ENCODE measurements at regions not wholly inside any gene's neighbourhood (a gene's known extent, or its start where the extent isn't known, plus 50 kb on each side); places are given as distances from the start of the nearest gene placed in this dataset.
"Not testable (repeated sequence)": the region's sequence is repeated elsewhere in the genome, so short reads cannot be mapped to it uniquely, and the experiment has no call there.

DNA sequence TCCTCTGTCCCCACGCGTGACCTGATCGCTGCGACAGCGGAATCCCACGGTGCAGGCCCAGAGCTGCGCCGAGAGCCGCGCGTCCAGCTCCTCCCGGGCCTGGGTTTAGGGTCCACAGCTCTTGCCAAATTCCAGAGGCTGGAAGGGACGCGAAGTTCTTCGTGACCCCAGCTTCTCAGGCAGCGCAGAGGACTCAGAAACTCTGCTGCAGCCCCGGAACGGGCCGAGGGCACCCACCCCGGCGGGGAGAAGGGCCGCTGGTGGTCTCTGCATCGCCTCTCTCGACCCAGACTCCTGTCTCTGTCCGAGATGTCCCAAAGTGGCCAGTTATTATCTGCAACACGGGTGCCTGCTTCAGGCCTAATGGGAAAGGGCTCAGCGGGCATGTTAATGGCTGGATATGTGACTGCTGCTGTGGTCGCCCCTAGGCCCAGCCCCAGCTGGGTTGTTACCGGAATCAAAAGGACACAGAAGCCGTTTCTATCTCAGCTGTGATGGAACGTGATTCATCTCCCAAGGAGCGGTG, 236.4 kb downstream of the VRK1 start:
- no peak for DNase-seq

DNA sequence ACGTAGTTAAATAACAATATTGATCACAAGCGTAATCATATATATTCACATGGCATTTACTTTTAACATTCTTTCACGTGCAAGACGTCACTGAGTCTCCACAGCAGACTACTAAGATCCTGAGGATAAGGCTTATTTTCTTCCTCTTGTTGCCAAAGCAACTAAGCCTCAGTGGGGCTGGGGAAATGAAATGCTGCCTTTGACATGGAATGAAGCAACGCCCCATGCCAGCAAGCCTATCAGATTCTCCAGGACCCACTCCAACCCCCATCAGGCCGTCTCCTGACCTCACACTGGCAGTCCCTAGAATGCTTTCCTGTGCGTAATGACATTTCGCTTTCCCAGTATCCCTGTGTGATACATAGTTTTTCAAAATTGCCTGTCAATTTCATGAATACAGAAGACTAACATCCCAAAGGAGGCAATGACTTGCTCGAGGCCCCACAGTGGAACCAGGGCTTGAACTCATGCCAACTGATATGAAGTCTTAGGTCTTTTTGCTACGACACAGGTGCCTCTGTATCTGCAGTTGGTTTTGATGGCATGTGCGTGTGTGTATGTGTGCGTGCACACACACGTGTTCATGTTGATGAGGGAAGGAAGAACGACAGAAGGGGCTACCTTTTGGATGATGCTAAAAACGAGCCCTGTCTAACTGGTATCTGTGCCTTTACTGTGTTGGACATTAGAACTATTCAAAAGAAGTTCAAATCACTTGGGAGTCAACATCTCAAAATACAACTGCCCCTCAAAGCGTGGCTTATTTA, 239.1 kb downstream of the VRK1 start:
- no peak for DNase-seq

DNA sequence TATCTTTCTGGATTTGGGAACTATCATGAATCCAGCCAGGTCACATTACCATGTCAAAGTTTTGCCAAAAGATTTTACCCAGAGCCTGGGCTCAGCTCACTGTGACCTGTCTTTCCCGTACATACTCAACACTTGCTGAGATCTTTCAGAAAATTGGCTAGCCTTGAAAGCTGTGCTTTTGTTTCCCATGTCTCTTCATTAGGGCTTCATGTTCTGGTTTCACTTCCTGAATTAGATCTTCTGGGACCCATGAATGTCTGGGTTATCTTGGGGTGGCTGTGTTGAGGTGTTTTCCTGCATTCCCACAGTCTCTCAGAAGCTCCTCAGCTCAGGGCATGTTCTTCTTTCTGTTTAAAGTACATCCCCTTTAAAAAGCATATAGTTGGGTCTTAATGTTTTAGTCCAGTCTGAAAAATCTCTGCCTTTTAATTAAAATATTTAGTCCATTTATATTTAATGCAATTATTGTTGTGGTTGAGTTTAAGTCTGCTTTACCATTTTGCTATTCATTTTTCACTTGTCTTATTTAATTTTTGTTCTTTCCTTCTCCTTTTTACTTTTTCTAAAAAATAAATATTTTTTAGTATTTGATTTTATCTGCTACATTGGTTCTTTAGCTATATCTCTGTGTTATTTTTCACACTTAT, 242.7 kb downstream of the VRK1 start:
- no peak for DNase-seq

DNA sequence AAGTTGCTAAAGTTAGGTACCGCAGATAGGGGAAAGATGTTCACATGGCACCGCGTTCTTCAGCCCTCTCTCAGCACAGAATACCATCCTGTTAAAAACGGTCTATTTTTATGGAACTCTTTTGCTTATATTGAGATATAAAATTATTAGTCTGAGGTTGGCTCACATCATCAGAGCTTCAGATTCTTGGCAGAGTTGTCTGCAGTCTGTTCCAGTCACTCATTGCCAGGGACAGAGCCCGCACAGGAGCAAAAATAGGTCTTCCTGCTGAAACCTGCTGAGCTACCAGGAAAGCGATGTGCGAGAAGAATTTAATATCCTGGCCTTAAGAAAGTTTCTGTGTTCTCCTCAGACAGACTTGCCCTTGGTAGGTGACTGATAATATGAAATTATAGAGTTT, 249.8 kb downstream of the VRK1 start:
- DNase-seq = no peak

DNA sequence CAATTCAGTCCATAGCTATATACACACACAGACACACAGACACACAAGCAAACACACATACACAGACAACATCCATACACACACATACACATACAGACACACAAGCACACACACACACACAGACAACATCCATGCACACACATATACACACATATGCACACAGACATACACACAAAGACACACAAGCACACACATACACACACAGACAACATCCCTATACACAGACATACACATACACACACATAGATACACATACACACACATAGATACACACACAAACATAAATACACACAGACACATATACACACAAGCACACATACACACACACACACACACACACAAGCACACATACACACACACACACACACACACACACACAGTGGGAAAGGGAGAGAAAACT, 254.8 kb downstream of the VRK1 start:
- no peak for DNase-seq

DNA sequence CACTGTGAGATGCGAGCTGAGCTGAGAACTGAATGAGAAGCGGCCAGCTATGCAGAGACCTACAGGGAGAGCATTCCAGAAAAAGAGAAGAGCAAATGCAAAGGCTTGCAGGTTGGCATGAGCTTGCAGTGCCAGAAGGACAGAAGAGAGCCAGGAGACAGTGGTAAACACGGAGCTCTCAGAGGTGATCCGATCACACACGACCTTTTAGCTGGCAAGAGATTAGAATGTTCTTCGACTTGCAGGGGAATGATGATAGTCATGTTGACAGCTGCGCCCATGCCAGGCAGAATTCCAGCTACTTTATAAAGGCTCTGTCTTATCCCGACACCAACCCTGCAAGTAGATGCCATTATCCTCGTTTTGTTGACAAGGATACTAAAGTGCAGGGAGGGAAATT, 256.8 kb downstream of the VRK1 start:
- no peak for DNase-seq

DNA sequence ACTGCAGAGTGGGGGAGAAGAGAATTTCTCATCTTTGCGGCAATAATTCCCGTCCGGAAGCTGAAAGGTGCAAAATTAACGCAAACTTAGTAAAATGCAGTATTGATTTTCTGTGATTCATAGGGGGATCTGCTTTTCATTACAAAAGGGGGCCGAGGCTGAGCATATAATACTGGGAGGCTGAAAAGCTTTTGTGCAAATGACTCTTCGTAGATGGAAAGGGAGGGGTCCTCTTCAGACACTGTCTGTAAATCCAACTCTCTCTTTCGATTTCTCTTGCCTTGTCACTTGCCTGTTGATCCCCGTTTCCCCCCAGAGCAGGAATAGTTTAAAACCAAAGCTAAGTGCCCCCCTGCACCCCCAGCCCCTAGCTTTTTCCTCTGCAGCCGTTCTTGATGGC, 258.2 kb downstream of the VRK1 start:
- DNase-seq = no peak

DNA sequence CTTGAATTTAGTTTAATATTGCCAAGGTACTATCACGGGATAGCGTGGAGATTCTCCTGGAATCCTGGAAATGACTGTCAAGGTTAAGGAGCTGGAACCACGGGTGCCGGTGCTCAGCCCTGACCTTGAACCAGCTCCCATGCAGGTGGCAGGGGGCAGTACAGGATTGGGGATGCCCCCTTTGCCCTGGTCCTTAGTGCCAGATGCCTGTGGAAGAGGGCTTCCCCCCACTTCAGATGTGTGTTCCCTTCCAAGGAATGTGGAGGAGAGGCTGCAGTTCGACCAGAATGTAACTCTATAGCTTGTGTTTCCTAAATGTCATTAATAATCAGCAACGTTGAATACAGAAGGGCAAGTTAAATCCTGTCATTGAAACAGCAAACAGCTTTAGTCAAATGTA, 258.9 kb downstream of the VRK1 start:
- peak; percentile 11 for DNase-seq

DNA sequence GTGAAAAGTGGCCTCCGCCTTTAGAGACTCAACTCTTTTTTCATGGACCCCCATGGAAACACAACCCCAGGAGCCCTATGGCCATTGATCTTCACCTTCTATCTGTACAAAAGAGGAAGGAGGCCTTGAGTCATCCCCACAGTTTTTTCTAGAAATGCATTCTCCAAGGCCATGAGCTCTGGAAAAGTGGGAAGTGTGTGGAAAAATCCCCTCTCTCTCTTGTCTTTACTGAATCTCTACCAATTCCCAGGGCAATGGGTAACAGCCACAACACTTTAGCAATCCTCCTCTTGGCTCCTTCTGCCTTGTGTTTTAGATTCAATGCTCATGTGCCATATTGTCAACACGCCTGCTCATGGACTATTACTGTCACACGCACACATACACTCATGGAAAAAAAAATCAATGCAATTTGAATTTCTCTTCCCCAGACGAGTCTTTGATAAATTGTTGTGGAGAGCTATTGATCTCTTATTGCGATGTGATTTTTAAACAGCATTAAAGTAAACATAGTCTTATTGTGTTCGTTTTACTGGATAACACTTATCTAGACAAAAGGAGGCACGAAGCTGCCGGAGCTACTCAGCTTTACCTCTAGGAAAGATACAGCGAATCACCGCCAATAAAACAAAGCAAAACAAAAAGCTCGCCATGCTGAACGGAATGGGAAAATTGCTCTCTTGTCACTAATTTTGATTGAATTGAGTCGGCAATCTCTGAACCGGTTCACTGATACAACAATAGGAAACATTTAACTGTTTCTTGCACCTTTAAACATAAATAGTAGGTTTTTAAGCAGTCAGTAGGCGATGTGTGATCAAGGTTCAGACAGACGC, 260.3 kb downstream of the VRK1 start:
- no peak for DNase-seq

DNA sequence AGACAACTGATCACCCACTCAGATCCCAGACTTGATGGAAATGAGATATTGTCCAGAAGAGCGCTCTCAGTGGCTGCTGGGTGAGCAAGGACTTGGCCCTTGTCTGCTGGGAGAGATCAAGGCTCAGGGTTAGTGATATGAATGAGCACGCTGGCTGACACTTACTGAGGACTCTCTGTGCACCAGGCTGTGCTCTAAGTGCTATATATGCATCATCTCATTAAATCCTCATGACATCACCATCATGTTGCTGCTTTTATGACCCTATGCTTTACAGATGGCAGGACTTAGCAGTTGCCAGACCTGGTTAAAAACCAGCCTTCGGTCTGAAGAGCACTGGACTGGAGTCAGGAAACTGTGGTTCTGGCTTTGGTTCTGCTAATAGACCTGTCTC, 260.9 kb downstream of the VRK1 start:
- DNase-seq = no peak

DNA sequence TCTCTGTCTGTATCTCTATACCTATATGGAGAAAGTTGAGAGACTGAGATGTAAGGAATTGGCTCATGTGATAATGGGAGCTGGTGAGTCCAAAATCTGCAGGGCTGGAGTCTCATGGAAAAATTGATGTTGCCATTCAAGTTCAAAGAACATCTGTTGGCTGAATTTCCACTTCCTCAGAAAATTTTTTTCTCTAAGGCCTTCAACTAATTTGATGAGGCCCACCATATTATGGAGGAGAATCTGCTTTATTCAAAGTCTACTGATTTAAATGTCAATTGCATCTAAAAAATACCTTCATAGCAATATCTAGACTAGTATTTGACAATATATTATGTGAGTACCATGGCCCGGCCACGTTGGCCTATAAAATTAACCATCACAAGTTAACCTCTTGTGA, 261.4 kb downstream of the VRK1 start:
- no peak for DNase-seq

DNA sequence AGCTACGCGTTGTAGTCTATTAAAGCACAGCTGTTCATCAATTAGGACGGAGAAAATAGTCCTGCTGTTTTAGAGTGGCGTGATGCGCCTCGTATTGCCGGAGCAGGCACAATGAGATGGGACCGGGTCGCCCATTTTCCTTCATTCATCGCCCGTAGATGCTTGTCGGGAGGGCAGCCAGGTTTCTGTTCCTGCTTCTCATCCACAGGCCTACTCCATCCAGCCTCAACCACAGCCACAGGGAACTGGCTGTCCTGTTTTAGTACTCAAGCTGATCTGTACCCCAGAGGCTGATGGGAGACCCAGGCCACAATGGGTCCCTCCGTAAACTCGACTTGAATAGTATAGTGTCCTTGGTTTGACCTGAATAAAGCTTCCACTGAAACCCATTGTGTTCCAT, 264.0 kb downstream of the VRK1 start:
- DNase-seq = no peak

DNA sequence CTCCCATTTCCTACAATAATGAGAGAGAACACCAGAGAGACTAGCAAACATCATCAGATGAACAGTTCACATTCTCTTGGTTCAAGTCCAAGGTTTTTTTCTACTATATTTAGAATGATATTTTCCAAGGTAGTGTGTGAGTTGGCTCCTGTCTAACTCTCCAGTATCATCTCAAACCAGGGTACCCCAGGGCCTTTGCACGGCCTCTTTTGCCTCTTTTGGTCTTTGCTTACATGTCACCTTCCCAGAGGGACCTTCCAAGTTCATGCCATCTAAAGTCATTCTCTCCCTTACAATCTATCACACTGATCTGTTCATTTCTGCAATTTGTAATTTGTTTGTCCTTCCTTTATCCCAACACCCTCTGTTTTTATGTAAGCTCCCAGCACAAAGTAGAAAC, 264.5 kb downstream of the VRK1 start:
- DNase-seq = no peak

DNA sequence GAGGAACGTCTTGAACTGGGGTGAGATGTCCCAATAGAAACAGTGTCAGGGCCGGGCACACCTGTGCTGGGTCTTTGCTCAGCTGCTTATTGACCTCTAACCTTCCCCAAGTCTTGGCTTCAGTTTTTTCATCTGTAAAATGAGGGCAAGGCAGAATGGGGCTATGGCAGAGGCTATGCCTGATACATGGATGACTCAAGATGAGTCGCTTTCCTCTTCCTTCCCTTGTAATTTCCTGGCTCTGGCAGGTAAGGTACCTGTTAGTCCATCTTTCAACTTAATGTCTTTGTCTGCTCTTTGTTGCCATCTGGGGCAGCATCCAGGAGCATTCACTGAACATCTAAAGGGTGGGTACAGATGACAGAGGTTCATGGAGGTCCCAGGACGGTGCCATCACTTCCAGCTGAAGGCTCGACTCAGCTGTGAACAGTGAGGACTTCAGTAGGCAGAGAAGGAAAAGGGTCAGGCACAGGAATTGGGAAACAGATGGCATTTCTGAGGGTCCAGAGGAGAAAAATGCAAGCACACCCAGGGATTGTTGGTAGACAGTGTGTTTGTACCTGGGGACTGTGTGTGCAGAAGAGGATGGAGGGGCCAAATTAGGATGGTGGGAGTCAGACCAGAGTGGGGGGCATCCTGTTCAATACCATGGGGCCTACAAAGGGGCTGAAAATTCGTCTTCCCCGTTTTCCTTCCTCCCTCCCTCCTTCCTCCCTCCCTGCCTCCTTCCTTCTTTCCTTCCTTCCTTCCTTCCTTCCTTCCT, 268.3 kb downstream of the VRK1 start:
- no peak for DNase-seq

DNA sequence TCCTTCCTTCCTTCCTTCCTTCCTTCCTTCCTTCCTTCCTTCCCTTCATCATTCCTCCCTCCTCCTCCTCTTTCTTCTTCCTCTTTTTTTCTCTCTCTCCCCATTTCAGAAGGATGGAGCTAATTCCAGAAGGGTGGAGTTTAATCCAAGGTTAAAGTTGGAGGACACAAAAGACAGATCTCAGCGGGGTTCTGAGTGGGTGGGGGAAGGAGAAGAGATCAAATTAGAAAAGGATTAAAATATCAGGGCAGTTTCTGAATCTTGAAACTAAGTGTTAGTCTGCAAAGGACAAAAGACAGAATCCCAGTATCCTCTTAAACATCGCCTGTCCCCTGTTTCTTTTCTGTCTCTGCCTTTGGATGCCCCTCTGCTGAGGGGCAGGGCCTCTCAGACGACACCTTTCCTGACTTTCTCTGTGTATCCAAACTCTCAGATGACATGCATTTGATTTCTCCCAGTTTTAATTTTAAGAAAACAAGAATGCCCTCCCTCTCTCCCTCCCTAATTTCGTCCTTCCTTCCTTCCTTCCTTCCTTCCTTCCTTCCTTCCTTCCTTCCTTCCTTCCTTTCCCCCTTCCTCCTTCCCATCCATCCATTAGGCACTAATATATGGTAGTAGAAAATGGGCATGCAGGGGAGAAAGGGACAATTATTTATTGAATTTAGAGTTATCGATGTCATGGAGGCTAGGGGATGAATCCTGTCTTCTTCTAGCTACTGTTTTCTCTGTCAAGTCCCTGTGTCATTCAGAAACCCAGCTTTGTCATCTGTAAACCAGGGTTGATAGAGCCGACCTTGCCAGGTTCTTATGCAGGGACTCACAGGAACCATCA, 269.1 kb downstream of the VRK1 start:
- no peak for DNase-seq

DNA sequence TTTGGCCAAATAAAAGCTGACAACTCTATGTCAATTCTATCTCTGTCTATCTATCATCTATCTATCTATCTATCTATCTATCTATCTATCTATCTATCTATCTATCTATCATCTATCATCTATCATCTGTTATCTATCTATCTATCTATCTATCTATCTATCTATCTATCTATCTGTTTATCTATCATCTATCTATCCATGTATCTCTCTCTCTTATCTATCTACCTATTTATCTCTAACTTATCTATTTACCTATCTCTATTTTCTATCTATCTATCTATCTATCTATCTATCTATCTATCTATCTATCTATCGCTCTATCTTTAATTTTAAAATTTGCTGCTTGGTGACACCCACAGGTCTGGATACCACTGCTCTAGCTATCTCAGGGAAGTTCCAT, 271.1 kb downstream of the VRK1 start:
- not testable (repeated sequence) for DNase-seq

DNA sequence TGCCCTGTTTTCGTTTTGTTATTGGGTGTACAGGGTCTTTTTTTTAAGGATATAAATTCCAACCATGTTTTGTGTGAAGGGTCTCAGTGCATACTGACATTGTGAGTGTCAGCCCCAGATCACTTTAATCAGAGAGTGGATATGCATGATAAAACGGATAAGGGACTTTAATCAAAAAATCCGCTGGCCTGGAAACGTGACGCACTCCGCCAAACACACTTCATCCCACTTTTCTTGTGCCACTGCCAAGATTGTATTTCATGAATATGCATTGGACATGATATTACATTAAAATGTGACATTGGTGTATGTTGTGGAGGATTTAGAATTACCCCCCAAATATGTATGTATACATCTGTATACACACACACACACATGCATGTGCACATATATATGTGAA, 273.1 kb downstream of the VRK1 start:
- DNase-seq = no peak

DNA sequence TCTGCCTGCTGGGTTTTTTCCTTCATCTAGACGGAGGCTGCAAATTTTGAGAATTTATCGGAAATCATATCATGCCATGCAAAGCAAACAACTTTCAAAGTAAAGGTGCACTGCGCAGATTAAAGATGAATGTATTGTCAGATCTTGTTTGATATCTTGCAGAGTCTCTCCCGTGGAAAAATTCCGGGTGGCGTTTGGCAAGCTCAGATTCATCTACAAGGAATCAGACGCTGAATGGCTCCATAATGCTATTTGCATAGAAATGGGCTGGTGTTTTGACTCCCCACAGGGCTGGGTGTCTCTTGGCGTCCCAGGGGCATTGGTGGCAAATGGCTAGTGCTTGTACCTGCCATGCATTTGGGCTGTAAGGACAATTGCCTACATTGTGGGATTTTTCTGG, 274.0 kb downstream of the VRK1 start:
- DNase-seq = no peak

DNA sequence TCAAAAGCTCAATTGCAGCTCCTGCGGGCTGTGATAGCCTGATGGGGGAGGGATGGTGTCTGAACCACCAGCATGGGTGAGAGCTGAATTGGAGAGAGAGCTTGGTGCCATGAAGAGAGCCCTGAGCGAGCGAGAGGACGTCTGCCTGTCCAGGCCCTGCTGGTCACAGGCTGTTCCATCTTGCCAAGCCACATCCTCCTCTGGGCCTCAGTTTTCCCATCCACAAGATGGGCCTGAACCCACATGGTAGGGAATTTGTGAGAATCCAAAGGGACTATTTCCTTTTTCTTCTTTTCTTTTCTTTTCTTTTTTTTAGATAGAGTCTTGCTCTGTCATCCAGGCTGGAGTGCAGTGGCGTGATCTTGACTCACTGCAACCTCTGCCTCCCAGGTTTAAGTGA, 276.4 kb downstream of the VRK1 start:
- no peak for DNase-seq

DNA sequence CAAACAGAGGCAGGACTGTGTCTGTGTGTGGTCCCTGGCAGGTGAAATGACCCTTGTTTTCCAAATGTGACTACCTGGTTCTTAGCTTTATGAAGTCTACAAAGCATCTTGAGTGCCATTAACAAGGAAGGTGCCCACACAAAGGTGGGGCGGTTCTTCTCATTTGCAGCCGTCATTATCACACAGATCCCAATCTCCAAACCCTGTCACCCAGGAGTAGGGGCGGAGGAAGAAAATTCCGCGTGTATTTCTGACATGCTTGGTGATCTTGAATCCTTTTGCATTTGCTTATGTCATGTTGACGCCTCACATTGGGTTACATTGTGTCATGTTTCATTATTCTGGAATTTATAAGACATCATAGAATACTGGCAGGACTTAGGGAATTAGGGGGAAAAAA, 277.3 kb downstream of the VRK1 start:
- DNase-seq = no peak

DNA sequence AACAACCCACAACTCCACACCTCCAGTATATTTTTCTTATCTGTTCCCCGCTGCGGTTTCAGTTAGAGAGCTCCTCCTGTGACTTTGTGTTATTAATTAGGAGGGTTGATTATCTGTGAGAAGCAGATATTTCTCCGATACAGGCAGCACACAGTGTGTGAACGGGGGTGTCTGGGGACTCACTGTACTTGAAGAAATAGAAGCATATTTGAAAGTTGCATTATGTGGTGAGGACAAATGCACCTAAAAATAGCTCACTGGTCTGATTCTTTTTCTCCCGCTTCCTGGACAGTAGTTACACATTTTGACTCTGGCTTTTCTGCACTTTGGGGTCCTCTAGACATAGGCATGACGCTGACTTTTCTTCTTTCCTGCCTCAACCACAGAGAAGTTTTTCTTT, 277.7 kb downstream of the VRK1 start:
- DNase-seq = peak; percentile 92

DNA sequence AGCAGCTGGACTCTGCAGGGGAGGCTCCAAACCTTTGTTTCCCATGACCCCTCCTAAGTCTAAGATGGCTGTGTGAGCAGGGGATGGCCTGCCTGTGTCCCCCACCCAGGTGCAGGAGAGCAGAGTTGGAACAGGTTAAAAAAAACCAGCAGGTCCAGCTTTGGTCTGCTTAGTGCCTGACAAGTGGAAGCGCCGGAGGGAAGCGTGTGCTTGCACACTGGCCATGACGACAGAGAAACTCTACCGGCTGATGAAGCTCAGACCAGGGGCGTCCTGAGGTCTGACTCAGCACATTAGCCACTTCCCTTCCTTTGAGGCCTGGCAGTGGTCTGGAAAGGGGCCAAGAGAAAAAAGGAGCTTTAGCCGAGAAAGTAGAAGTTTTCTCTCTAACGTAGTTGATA, 280.1 kb downstream of the VRK1 start:
- peak; percentile 90 for DNase-seq
